ENCODE measurements at regions not wholly inside any gene's neighbourhood (a gene's known extent, or its start where the extent isn't known, plus 50 kb on each side); places are given as distances from the start of the nearest gene placed in this dataset.
A peak's percentile ranks its signal among the peaks of the same experiment; 100 is the strongest.

DNA sequence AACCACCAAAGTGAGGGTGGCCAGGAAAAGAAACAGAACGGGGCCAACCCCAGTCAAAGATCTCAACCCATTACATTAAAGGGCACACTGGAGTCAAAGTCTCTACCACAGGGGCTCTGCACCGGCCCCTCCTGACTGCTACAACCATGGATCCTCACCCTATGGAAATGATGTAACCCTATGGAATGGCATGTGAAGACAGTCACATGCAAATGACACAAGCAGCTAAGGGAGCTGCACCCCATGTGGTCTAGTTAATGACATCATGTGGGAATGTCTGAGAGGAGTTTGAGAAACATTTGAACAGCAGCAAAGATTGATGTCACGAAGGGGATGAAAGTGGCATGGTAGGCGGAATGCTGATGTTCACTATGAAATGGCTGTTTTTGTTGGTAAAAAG lies 298.2 kb upstream of the SLCO3A1 start:
- Histone ChIP-seq H3K27me3 (no peaks in the 10 kb centered on the region), H3K4me1 (peaks cover 0 to 9% (median 0%) of the 10 kb centered on the region in 4 donors)
- WGBS, 2 donors: 81 to 83% methylated on average over 4 of the region's 4 CpGs

DNA sequence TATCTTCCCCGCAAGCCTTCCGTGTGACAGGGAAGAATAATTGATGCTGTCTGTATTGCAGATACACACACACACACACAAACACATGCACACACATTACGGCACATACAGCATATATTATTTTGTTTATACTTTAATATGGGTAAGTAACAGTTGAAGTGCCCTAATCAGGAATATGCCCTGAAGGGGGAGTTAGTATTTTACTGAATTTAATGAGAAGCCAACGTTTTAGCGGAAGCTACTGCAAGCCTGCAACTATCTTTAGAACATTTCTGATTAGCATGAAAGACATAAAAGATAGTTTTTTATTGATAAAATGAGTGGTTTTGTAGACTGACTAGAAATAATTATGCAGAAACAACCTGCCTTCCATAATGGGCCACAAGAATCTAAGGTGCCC lies 296.6 kb upstream of the SLCO3A1 start:
- Histone ChIP-seq H3K27me3 (no peaks in the 10 kb centered on the region), H3K9me3 (no peaks in the 10 kb centered on the region), H3K4me1 (peaks cover 0 to 15% (median under 1%) of the 10 kb centered on the region in 4 donors), H3K27ac (no peak overlapping the region), H3K36me3 (no peaks in the 10 kb centered on the region), H3K4me3 (no peak overlapping the region)
- WGBS, 2 donors: 89 to 90% methylated on average over 5 of the region's 5 CpGs
- TF ChIP-seq POLR2A (IDR thresholded peaks at IDR 0.05) (no peak), EP300 (IDR thresholded peaks at IDR 0.05) (no peak)
- TF ChIP-seq, protein P1, sequence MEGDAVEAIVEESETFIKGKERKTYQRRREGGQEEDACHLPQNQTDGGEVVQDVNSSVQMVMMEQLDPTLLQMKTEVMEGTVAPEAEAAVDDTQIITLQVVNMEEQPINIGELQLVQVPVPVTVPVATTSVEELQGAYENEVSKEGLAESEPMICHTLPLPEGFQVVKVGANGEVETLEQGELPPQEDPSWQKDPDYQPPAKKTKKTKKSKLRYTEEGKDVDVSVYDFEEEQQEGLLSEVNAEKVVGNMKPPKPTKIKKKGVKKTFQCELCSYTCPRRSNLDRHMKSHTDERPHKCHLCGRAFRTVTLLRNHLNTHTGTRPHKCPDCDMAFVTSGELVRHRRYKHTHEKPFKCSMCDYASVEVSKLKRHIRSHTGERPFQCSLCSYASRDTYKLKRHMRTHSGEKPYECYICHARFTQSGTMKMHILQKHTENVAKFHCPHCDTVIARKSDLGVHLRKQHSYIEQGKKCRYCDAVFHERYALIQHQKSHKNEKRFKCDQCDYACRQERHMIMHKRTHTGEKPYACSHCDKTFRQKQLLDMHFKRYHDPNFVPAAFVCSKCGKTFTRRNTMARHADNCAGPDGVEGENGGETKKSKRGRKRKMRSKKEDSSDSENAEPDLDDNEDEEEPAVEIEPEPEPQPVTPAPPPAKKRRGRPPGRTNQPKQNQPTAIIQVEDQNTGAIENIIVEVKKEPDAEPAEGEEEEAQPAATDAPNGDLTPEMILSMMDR (IDR thresholded peaks at IDR 0.05): no peak
- DNase-seq (ENCODE audit: low spot score in 2 of 2): no peak

More for the DNA sequence above, 298.2 kb upstream of the SLCO3A1 start:
- no peak for DNase-seq (ENCODE audit: low spot score in 2 of 2)
- Histone ChIP-seq H3K9me3 (no peaks in the 10 kb centered on the region), H3K27ac (no peak overlapping the region), H3K4me3 (no peak overlapping the region), H3K36me3 (no peaks in the 10 kb centered on the region)
- TF ChIP-seq EP300 (IDR thresholded peaks at IDR 0.05) (no peak), POLR2A (IDR thresholded peaks at IDR 0.05) (no peak)
- TF ChIP-seq, protein P1 (IDR thresholded peaks at IDR 0.05): no peak

DNA sequence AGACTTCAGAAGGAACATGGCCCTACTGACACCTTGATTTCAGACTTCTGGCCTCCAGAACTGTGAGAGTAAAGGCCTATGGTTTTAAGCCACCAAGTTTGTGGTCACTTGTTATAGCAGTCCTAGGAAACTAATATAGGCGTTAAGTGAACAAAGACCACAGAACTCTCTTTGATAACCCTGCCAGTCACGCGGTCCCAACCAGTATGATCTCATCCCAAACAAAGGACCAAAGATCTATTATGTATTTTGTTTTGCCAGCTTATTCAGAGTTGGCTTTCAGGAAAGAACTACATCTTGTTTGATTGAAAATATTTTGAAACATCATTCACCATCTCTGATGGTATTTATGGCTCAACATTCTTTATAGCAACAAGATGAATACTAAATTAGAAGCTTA lies 294.4 kb upstream of the SLCO3A1 start:
- Histone ChIP-seq H3K9me3 (no peaks in the 10 kb centered on the region), H3K27ac (peak overlapping the region in 2 of 4 donors; percentile 35 to 69), H3K4me3 (no peak overlapping the region), H3K4me1 (peaks cover 0 to 28% (median 5%) of the 10 kb centered on the region in 4 donors), H3K36me3 (no peaks in the 10 kb centered on the region), H3K27me3 (no peaks in the 10 kb centered on the region)
- TF ChIP-seq, protein P1 (IDR thresholded peaks at IDR 0.05): no peak
- TF ChIP-seq EP300 (IDR thresholded peaks at IDR 0.05) (no peak), POLR2A (IDR thresholded peaks at IDR 0.05) (no peak)
- DNase-seq (ENCODE audit: low spot score in 2 of 2): no peak
- 49 to 52% methylated on average over 3 of the region's 3 CpGs for WGBS, 2 donors

DNA sequence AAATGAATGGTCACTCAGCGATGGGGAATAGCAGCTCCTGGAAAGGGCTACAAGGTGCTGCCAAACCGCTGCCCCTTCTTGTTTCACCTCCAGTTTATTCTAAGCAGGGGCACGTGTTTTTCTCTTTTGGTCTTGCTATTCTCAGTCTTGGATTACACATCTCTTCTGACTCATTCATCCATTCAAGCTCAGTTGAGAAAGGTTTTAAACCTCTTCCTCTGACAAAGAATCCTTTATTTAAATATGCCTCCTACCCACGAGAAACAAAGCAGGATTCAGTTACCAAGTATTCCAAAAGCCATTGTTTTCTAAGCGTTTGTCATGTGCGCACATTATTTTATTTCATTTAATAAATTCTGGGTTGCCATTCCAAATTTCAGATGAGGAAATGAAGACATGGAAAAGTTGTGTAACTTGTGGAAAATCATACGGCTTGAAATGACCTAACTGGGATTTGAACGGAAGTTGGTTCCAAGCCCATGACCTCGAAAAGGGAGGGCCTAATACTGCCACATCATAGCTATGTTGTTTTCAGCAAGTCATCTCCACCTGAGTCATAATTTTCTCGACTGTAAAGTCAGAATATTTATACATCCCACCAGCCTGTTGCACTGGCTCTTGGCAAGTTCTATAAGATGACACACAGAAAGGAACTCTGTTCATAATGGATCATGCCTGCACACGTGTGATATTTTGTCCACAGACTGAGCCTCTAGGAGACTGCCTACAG lies 292.0 kb upstream of the SLCO3A1 start:
- DNase-seq (ENCODE audit: low spot score in 2 of 2): peak in 1 of 2 donors; percentile 41
- peak overlapping the region; percentile 22 to 84 (median 59) for H3K27ac ChIP-seq
- peaks cover 0 to 28% (median 5%) of the 10 kb centered on the region in 4 donors for H3K4me1 ChIP-seq
- no peak overlapping the region for H3K4me3 ChIP-seq
- H3K36me3 ChIP-seq: no peaks in the 10 kb centered on the region
- no peaks in the 10 kb centered on the region for H3K9me3 ChIP-seq
- no peaks in the 10 kb centered on the region for H3K27me3 ChIP-seq
- no peak for TF ChIP-seq POLR2A (IDR thresholded peaks at IDR 0.05)
- TF ChIP-seq EP300 (IDR thresholded peaks at IDR 0.05): peak in 1 of 2 donors; percentile 81
- TF ChIP-seq, protein P1 (IDR thresholded peaks at IDR 0.05): no peak
- 32 to 42% methylated on average over 11 of the region's 11 CpGs for WGBS, 2 donors

DNA sequence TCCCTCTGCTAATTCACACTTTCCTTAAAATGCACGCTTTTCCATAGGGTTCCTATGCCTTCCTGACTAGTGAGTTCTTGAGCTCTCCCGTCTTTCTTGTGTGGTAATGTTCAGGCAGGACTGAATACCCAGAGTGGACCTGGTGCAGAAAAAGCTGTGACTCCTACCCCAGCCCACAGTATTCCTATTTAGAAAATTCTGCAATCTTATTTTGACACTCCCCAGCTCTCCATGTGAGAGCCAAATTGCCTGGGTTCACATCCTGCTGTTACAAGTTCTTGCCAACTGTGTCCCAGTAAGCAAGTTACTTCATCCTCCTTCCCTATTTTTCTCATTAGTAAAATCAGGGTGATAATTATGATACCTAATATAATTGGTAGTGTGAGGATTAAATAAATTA lies 290.8 kb upstream of the SLCO3A1 start:
- Histone ChIP-seq H3K27me3 (no peaks in the 10 kb centered on the region), H3K4me1 (peaks cover 0 to 28% (median 5%) of the 10 kb centered on the region in 4 donors), H3K36me3 (no peaks in the 10 kb centered on the region), H3K4me3 (no peak overlapping the region), H3K27ac (peak overlapping the region in 1 of 4 donors; percentile 84), H3K9me3 (no peaks in the 10 kb centered on the region)
- no peak for DNase-seq (ENCODE audit: low spot score in 2 of 2)
- TF ChIP-seq EP300 (IDR thresholded peaks at IDR 0.05) (no peak), POLR2A (IDR thresholded peaks at IDR 0.05) (no peak)
- TF ChIP-seq, protein P1 (IDR thresholded peaks at IDR 0.05): no peak
- 82 to 88% methylated on average over 2 of the region's 2 CpGs for WGBS, 2 donors
